ENCODE measurements at regions not wholly inside any gene's neighbourhood (a gene's known extent, or its start where the extent isn't known, plus 50 kb on each side); places are given as distances from the start of the nearest gene placed in this dataset.

GRCh38 chr6:110528930-110529325, 52.5 kb upstream of the SLC22A16 start (continued):
- TF ChIP-seq MLLT1 (IDR thresholded peaks at IDR 0.05) (no peak), CBX3 (IDR thresholded peaks at IDR 0.05; ENCODE audit: borderline replicate concordance in 1 of 2, low read length in 2 of 2) (no peak)
- TF ChIP-seq, protein P1, sequence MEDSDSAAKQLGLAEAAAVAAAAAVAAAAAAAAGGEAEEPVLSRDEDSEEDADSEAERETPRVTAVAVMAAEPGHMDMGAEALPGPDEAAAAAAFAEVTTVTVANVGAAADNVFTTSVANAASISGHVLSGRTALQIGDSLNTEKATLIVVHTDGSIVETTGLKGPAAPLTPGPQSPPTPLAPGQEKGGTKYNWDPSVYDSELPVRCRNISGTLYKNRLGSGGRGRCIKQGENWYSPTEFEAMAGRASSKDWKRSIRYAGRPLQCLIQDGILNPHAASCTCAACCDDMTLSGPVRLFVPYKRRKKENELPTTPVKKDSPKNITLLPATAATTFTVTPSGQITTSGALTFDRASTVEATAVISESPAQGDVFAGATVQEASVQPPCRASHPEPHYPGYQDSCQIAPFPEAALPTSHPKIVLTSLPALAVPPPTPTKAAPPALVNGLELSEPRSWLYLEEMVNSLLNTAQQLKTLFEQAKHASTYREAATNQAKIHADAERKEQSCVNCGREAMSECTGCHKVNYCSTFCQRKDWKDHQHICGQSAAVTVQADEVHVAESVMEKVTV (CRISPR knock-in tag; IDR thresholded peaks at IDR 0.05), result no peak

GRCh38 chr6:110528101-110528929, 51.9 kb upstream of the SLC22A16 start:
- Histone ChIP-seq H2AFZ (ENCODE audit: low read depth, low read length) (no peak overlapping the region), H3K27me3 (ENCODE audit: control insufficient read depth in 2 of 2, insufficient read depth in 2 of 2, low read length in 2 of 2) (peaks cover 5 to 13% of the 10 kb centered on the region in 2 experiments; a peak in 3 of 5 replicates), H3K36me3 (ENCODE audit: control insufficient read depth, insufficient read depth, low read length) (no peaks in the 10 kb centered on the region), H3K79me2 (ENCODE audit: control insufficient read depth, insufficient read depth, low read length) (no peaks in the 10 kb centered on the region), H3K4me1 (replicated peaks in 1 of 2; ENCODE audit: control insufficient read depth in 2 of 2, insufficient read depth in 2 of 2, low read length in 2 of 2) (no peaks in the 10 kb centered on the region; a peak in 1 of 5 replicates), H3K9me3 (replicated peaks; ENCODE audit: control insufficient read depth, insufficient read depth, low read depth, low read length) (no peaks in the 10 kb centered on the region), H3K9me1 (ENCODE audit: control insufficient read depth, insufficient read depth, low read length) (no peaks in the 10 kb centered on the region), H3K9ac (ENCODE audit: insufficient read depth in 1 of 2, low read depth in 2 of 2, low read length in 2 of 2) (no peak overlapping the region), H3K4me3 (no peak overlapping the region), H3K4me2 (ENCODE audit: insufficient read depth, low read length) (no peak overlapping the region), H4K20me1 (replicated peaks; ENCODE audit: control insufficient read depth, insufficient read depth, low read length) (no peaks in the 10 kb centered on the region), H3K27ac (ENCODE audit: extremely low read depth, low read depth, low read length) (no peak overlapping the region)
- in situ Hi-C loops (cut with MboI), result no loop called here
- BruUV-seq (replicated peaks), result no TSS peak
- FAIRE-seq, result peak; percentile 61
- CTCF ChIA-PET (ENCODE audit: low intra/inter-chr PET ratio), result interaction anchor here (1.0 to 2.9 kb wide), 6 partner anchors 153 to 728 kb away, joined by 3 to 15 read pairs (median 4); no protein-coding TSS in a partner anchor
- intact Hi-C loops (cut with micrococcal nuclease), result loop anchor here (1.0 to 2.0 kb wide), 5 partner anchors 154 to 728 kb away; no protein-coding TSS in a partner anchor
- POLR2A ChIA-PET, result no interaction called here
- ATAC-seq, result peak; percentile 91
- DNase-seq (ENCODE audit: extremely low read depth in 1 of 4, low spot score in 3 of 4), result peak; percentile 51 to 70 (median 56)
- 0% methylated on average over 4 of the region's 4 CpGs for WGBS (ENCODE audit: insufficient coverage, low coverage, missing lambda C conversion rate)
- 0 out of 2 replicates have a peak, but pooled peaks have one; percentile 35 for TF ChIP-seq ARID3A (IDR thresholded peaks at IDR 0.05; ENCODE audit: borderline replicate concordance, low read depth, low read length)
- TF ChIP-seq, protein P1 (CRISPR knock-in tag; IDR thresholded peaks at IDR 0.05), result peak; percentile 90
- no peak for TF ChIP-seq CBX1 (IDR thresholded peaks at IDR 0.05; ENCODE audit: low read depth)

Data from K562 (cell line).